HUES64 (cell line): ENCODE measurements at regions not wholly inside any gene's neighbourhood (a gene's known extent, or its start where the extent isn't known, plus 50 kb on each side); places are given as distances from the start of the nearest gene placed in this dataset.

Experiments used
- H3K27ac ChIP-seq: 2 replicates; pipeline ENCODE4 v1.7.0; 2013; ENCODE audit warnings: low read depth, low read length, inconsistent platforms
- H3K27me3 ChIP-seq: 2 replicates; pipeline ENCODE4 v1.6.1; 2013; ENCODE audit warnings: mild to moderate bottlenecking, low read length; ENCODE audit not compliant: insufficient read depth
- H3K36me3 ChIP-seq: 2 replicates; pipeline ENCODE4 v1.6.1; 2013; ENCODE audit warnings: mild to moderate bottlenecking, low read length; ENCODE audit not compliant: insufficient read depth
- H3K4me1 ChIP-seq: 2 replicates; pipeline ENCODE4 v1.6.1; 2013; ENCODE audit warnings: mild to moderate bottlenecking, low read length, moderate library complexity; ENCODE audit not compliant: insufficient read depth
- H3K4me3 ChIP-seq: 2 replicates; pipeline ENCODE4 v1.5.1; 2013; ENCODE audit warnings: mild to moderate bottlenecking, low read length, moderate library complexity
- H3K9ac ChIP-seq: 2 replicates; pipeline ENCODE4 v1.6.1; 2013; ENCODE audit warnings: mild to moderate bottlenecking, low read depth, low read length
- H3K9me3 ChIP-seq: 2 replicates; pipeline ENCODE4 v1.6.1; 2013; ENCODE audit warnings: low read depth, low read length; ENCODE audit not compliant: insufficient read depth
- WGBS: fragments of 150-250, 120-280 bp; methylation state at CpG from one replicate; pipeline ENCODE4 v1.1.7; 2013; ENCODE audit warnings: missing lambda C conversion rate; 5-methylcytosine and 5-hydroxymethylcytosine counted together

GRCh38 chr9:120212153-120212852, 367.7 kb downstream of the CDK5RAP2 start:
- no peaks in the 10 kb centered on the region for H3K27me3 ChIP-seq
- no peaks in the 10 kb centered on the region for H3K4me1 ChIP-seq
- WGBS, result 69% methylated on average over 2 of the region's 2 CpGs
- H3K4me3 ChIP-seq, result no peak overlapping the region
- no peak overlapping the region for H3K9ac ChIP-seq
- H3K9me3 ChIP-seq, result no peaks in the 10 kb centered on the region
- H3K36me3 ChIP-seq, result no peaks in the 10 kb centered on the region
- no peak overlapping the region for H3K27ac ChIP-seq

- no peak overlapping the region for H3K27ac ChIP-seq
- no peaks in the 10 kb centered on the region for H3K9me3 ChIP-seq
- H3K9ac ChIP-seq, result no peak overlapping the region
- no peaks in the 10 kb centered on the region for H3K27me3 ChIP-seq
- 91% methylated on average over 4 of the region's 4 CpGs for whole genome bisulfite sequencing
- H3K4me1 ChIP-seq, result no peaks in the 10 kb centered on the region
- H3K36me3 ChIP-seq, result no peaks in the 10 kb centered on the region
- H3K4me3 ChIP-seq, result no peak overlapping the region
Observed at GRCh38 chr9:120210274-120210673, 369.7 kb downstream of the CDK5RAP2 start.

GRCh38 chr9:120202856-120203654, 376.9 kb downstream of the CDK5RAP2 start:
- Histone ChIP-seq H3K36me3 (no peaks in the 10 kb centered on the region), H3K27ac (no peak overlapping the region), H3K9me3 (no peaks in the 10 kb centered on the region), H3K9ac (no peak overlapping the region), H3K4me3 (no peak overlapping the region), H3K4me1 (no peaks in the 10 kb centered on the region), H3K27me3 (no peaks in the 10 kb centered on the region)
- WGBS, result 78% methylated on average over 11 of the region's 11 CpGs

GRCh38 chr9:120198027-120198426, 381.9 kb downstream of the CDK5RAP2 start:
- Histone ChIP-seq H3K36me3 (no peaks in the 10 kb centered on the region), H3K9ac (no peak overlapping the region)
- WGBS, result 87% methylated on average over 3 of the region's 3 CpGs

GRCh38 chr9:120197605-120198004, 382.4 kb downstream of the CDK5RAP2 start:
- no peak overlapping the region for H3K27ac ChIP-seq
- no peaks in the 10 kb centered on the region for H3K27me3 ChIP-seq
- H3K4me3 ChIP-seq, result no peak overlapping the region
- H3K9me3 ChIP-seq, result no peaks in the 10 kb centered on the region
- no peaks in the 10 kb centered on the region for H3K36me3 ChIP-seq
- H3K4me1 ChIP-seq, result no peaks in the 10 kb centered on the region
- WGBS, result 90% methylated on average over 12 of the region's 12 CpGs
- no peak overlapping the region for H3K9ac ChIP-seq

More at GRCh38 chr9:120198027-120198426, 381.9 kb downstream of the CDK5RAP2 start:
- Histone ChIP-seq H3K27ac (no peak overlapping the region), H3K4me3 (no peak overlapping the region), H3K4me1 (no peaks in the 10 kb centered on the region), H3K27me3 (no peaks in the 10 kb centered on the region), H3K9me3 (no peaks in the 10 kb centered on the region)

- H3K4me1 ChIP-seq, result no peaks in the 10 kb centered on the region
- no peaks in the 10 kb centered on the region for H3K9me3 ChIP-seq
- no peaks in the 10 kb centered on the region for H3K36me3 ChIP-seq
- no peak overlapping the region for H3K4me3 ChIP-seq
- 78% methylated on average over 3 of the region's 3 CpGs for WGBS
- no peak overlapping the region for H3K27ac ChIP-seq
- no peak overlapping the region for H3K9ac ChIP-seq
- no peaks in the 10 kb centered on the region for H3K27me3 ChIP-seq
Observed at GRCh38 chr9:120191141-120191540, 388.8 kb downstream of the CDK5RAP2 start.

GRCh38 chr9:120187758-120188157, 392.2 kb downstream of the CDK5RAP2 start:
- H3K4me1 ChIP-seq, result no peaks in the 10 kb centered on the region
- 95% methylated on average over 8 of the region's 8 CpGs for WGBS
- H3K27me3 ChIP-seq, result no peaks in the 10 kb centered on the region
- no peak overlapping the region for H3K4me3 ChIP-seq
- no peak overlapping the region for H3K27ac ChIP-seq
- H3K9ac ChIP-seq, result no peak overlapping the region
- no peaks in the 10 kb centered on the region for H3K36me3 ChIP-seq
- H3K9me3 ChIP-seq, result no peaks in the 10 kb centered on the region

GRCh38 chr9:120186276-120186675, 393.7 kb downstream of the CDK5RAP2 start:
- 91% methylated on average over 3 of the region's 3 CpGs for WGBS
- Histone ChIP-seq H3K27me3 (no peaks in the 10 kb centered on the region), H3K27ac (no peak overlapping the region), H3K4me3 (no peak overlapping the region), H3K4me1 (no peaks in the 10 kb centered on the region), H3K9ac (no peak overlapping the region), H3K36me3 (no peaks in the 10 kb centered on the region), H3K9me3 (no peaks in the 10 kb centered on the region)

- Histone ChIP-seq H3K4me1 (no peaks in the 10 kb centered on the region), H3K27ac (no peak overlapping the region), H3K4me3 (no peak overlapping the region), H3K36me3 (no peaks in the 10 kb centered on the region), H3K9ac (no peak overlapping the region), H3K27me3 (no peaks in the 10 kb centered on the region), H3K9me3 (no peaks in the 10 kb centered on the region)
- 95% methylated on average over 2 of the region's 3 CpGs for whole genome bisulfite sequencing
Observed at GRCh38 chr9:120184266-120184665, 395.7 kb downstream of the CDK5RAP2 start.

GRCh38 chr9:120183615-120184014, 396.4 kb downstream of the CDK5RAP2 start:
- WGBS, result 76% methylated on average over 3 of the region's 3 CpGs
- Histone ChIP-seq H3K27ac (no peak overlapping the region), H3K27me3 (no peaks in the 10 kb centered on the region), H3K9me3 (no peaks in the 10 kb centered on the region), H3K9ac (no peak overlapping the region), H3K36me3 (no peaks in the 10 kb centered on the region), H3K4me1 (no peaks in the 10 kb centered on the region), H3K4me3 (no peak overlapping the region)

GRCh38 chr9:120182011-120182410, 398.0 kb downstream of the CDK5RAP2 start:
- Histone ChIP-seq H3K27me3 (no peaks in the 10 kb centered on the region), H3K9ac (no peak overlapping the region), H3K4me3 (no peak overlapping the region), H3K4me1 (no peaks in the 10 kb centered on the region), H3K36me3 (no peaks in the 10 kb centered on the region), H3K9me3 (no peaks in the 10 kb centered on the region), H3K27ac (no peak overlapping the region)
- WGBS, result 88% methylated on average over 1 of the region's 1 CpG
